Epithelial cell of proximal tubule (primary cell): ENCODE measurements at regions not wholly inside any gene's neighbourhood (a gene's known extent, or its start where the extent isn't known, plus 50 kb on each side); places are given as distances from the start of the nearest gene placed in this dataset.

Experiments
- DNase-seq: peaks from one replicate; pipeline ENCODE4 v3.0.0-alpha.2; 2011; ENCODE audit warnings: low read depth
- H3K4me3 ChIP-seq: 2 replicates; pipeline ENCODE4 v1.5.1; 2011; ENCODE audit warnings: low read depth, mild to moderate bottlenecking, low read length
- TF ChIP-seq, protein P1 (sequence below): conservative IDR thresholded peaks from 2 replicates; pipeline ENCODE4 v1.5.1; 2012; ENCODE audit warnings: low read depth, mild to moderate bottlenecking, low read length

DNA sequence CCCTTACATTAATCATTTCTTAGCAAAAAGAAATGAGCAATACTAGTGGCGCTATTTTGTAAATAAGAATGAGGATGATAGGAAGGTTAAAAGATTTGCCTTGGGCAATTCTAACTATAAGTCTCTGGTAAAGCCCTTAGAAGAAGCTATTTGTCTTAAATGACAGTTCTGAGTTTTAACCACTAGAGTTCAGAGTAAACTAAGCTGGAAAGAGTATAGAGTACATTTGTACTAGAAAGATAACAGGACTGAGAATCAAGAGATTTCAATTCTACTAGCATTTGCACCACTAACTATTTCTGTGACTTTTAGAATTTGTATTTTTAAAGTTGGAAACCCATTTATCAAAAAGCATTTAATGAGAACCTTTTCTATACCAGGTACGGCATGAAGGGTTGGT, 750.3 kb downstream of the OLFM4 start:
- no peak overlapping the region for H3K4me3 ChIP-seq
- TF ChIP-seq, protein P1, sequence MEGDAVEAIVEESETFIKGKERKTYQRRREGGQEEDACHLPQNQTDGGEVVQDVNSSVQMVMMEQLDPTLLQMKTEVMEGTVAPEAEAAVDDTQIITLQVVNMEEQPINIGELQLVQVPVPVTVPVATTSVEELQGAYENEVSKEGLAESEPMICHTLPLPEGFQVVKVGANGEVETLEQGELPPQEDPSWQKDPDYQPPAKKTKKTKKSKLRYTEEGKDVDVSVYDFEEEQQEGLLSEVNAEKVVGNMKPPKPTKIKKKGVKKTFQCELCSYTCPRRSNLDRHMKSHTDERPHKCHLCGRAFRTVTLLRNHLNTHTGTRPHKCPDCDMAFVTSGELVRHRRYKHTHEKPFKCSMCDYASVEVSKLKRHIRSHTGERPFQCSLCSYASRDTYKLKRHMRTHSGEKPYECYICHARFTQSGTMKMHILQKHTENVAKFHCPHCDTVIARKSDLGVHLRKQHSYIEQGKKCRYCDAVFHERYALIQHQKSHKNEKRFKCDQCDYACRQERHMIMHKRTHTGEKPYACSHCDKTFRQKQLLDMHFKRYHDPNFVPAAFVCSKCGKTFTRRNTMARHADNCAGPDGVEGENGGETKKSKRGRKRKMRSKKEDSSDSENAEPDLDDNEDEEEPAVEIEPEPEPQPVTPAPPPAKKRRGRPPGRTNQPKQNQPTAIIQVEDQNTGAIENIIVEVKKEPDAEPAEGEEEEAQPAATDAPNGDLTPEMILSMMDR = no peak
- DNase-seq = no peak

DNA sequence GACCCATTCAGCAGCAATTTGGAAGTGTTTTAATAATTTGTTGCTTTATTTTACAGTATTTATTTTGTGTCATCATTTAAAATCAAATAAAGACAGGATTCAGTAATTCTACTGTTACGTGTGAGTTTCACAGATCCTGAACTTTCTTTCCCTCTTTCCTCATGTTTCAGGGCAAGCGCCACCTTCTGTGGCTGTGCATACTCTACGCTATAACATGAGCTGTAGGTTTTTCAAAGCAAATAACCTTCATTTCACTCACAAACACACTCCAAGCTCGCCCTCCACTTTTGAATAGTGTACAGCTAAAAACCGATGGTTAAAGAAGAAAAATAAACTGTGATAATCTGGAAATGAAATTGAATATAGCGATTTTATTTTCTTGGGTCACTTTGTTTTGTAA, 753.3 kb downstream of the OLFM4 start:
- DNase-seq = no peak
- TF ChIP-seq, protein P1 = no peak
- H3K4me3 ChIP-seq = no peak overlapping the region

DNA sequence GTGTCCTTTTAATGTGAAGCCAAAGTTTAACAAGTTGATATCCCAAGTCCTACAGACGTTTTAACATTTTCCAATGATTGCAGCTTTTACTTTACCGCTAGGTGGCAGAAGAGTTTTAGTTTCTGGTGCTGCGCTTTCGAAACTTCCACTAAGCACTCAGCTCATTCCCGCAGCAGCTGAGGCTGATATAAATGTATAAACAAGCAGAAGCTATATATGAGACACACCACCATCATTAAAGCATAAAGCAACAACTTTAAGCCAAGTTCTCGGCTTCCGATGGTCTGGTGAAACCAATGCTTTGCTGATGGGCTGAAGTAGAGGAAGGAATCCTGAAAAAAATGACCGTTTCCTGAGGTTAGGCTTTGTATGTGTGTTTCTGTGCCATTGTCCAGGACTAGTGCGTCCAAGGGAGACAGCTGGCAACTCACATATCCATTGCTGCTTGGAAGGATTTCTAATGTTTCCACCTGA, 753.9 kb downstream of the OLFM4 start:
- peak overlapping the region; percentile 31 for H3K4me3 ChIP-seq
- DNase-seq = peak; percentile 26
- TF ChIP-seq, protein P1 = peak; percentile 78

DNA sequence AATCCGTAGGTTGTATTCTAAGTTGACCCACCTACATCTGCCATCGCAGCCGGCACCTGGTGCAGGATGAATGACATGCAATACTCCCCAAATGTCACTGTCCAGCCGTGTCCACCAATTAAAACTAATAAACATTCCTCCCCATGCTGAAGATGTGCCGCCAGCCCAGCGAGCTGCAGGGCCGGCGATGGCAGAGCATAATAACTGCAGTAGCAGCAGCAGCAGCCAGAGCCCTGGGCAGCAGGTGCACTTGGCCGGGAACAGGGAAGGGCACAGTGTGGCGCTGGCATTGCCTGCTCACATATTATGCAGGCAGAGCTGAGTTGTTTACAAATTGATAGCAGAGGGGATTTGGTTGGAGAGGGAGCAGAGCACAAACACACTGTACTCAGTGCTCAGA, 754.9 kb downstream of the OLFM4 start:
- H3K4me3 ChIP-seq = no peak overlapping the region
- TF ChIP-seq, protein P1 = no peak
- DNase-seq = no peak

DNA sequence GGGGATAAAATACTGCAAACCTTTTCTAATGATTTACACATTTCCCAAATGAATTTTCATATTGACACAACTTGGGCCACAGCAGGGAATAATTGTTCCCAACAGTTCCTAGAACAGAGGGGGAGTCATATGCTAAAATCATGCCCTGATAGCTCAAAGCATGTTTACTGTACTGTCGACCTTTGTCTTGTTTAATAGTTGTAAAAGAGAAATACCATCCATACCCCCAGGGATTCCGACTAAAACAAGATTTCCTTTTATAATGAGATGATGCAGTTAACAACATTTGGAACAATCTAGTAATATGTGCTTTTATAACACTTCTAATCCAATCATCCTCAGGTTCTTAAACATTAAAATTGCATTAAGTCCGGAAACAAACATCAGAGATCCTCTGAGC, 759.7 kb downstream of the OLFM4 start:
- no peak for DNase-seq
- H3K4me3 ChIP-seq = no peak overlapping the region
- TF ChIP-seq, protein P1 = no peak

DNA sequence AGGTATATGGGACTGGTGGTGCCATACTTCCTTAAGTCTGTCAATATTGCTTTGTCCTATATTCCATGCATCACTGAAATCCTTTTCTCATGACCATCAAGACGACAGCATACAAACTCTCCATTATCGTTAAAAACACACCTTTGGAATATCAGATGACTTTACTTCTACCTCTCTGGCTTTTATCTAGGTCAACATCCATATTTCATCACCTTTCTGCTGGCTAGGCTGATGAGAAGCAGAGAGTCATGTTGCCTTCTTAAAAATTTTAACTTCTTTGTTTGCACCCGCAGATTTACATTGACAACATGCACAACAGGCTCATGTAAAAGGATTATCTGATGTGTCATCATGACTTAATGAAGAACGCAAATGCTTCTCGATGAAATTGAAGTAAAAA, 771.4 kb downstream of the OLFM4 start:
- no peak overlapping the region for H3K4me3 ChIP-seq
- DNase-seq = no peak
- TF ChIP-seq, protein P1 = no peak

DNA sequence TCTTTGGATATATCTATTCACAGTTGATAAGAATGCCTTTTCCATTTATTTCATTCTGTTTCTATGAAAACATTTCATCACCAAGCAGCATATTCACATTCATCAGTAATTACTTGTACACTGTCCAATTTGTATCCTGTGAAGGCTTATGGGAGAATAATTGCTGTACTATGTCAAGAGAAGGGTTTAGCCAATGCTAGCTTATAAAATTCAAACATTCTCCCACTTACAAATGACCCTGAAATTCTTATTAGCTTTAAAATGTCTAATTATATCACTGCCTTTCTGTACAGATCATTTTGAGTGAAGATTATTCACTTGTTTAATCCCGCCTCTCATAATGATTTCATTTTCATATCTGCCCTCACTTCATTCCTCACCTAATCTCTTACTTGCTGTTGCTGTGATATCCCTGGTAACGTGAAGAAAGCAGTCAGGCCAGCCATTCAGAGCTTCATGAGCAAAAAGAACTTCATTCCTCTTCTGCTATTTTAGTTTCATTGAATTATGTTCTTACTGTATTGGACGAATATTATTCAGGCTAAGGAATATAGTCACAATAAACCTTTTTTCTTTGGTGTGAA, 778.7 kb downstream of the OLFM4 start:
- TF ChIP-seq, protein P1 = no peak
- DNase-seq = no peak
- H3K4me3 ChIP-seq = no peak overlapping the region
